PC-3 (cell line): ENCODE measurements at regions not wholly inside any gene's neighbourhood (a gene's known extent, or its start where the extent isn't known, plus 50 kb on each side); places are given as distances from the start of the nearest gene placed in this dataset.

Experiments
- ATAC-seq: fragments of 200-7000 bp; cut with Tn5 transposase; 2 replicates; pipeline ENCODE4 v1.9.1; 2020; ENCODE audit warnings: mild to moderate bottlenecking, moderate library complexity
- BruUV-seq: library from RNA; stranded (reverse); fragments of 400-500 nt; replicated peaks from 2 replicates; lab custom pipeline; 2021; lab: Mats Ljungman, UMichigan
- CTCF ChIA-PET: fragments of 300-600 bp; sonication (Branson Sonifier 250); formaldehyde crosslinking; loops from one replicate; lab custom pipeline; 2022; ENCODE audit warnings: antibody characterized with exemption; lab: Charles Lee
- POLR2A ChIA-PET: fragments of 300-600 bp; sonication (Branson Sonifier 250); formaldehyde crosslinking; loops from one replicate; lab custom pipeline; 2022; ENCODE audit warnings: antibody characterized with exemption; ENCODE audit not compliant: unreplicated experiment; lab: Charles Lee
- DNase-seq: peaks from one replicate; pipeline ENCODE4 v3.0.0-alpha.2; 2015
- H2AFZ ChIP-seq: fragments of 300-600 bp; sonication (generic); 2 replicates; pipeline ENCODE4 v1.6.0; 2016; ENCODE audit warnings: antibody characterized with exemption, low read length
- H3F3A ChIP-seq: fragments of 300-600 bp; sonication (generic); one replicate; pipeline ENCODE4 v1.6.0; 2017; ENCODE audit warnings: antibody characterized with exemption, low read length, control low read depth, mild to moderate bottlenecking; ENCODE audit not compliant: unreplicated experiment
- H3K27ac ChIP-seq: fragments of 300-600 bp; sonication (generic); 2 replicates; pipeline ENCODE4 v1.5.1; 2016; ENCODE audit warnings: mild to moderate bottlenecking, low read length
- H3K27me3 ChIP-seq: fragments of 300-600 bp; sonication (generic); 2 replicates; pipeline ENCODE4 v1.6.1; 2016; ENCODE audit warnings: low read length, mixed read lengths
- H3K36me3 ChIP-seq: fragments of 300-600 bp; sonication (generic); 2 replicates; pipeline ENCODE4 v1.6.1; 2016; ENCODE audit warnings: low read depth, mixed run types, low read length, mixed read lengths
- H3K4me1 ChIP-seq: fragments of 300-600 bp; sonication (generic); 2 replicates; pipeline ENCODE4 v1.5.1; 2016; ENCODE audit warnings: low read length; ENCODE audit not compliant: insufficient read depth
- H3K4me2 ChIP-seq: fragments of 300-600 bp; sonication (generic); 2 replicates; pipeline ENCODE4 v1.6.0; 2016; ENCODE audit warnings: low read length
- H3K4me3 ChIP-seq: fragments of 300-600 bp; sonication (generic); 2 replicates; pipeline ENCODE4 v1.5.1; 2016; ENCODE audit warnings: mild to moderate bottlenecking, low read length, mixed read lengths
- H3K79me2 ChIP-seq: fragments of 300-600 bp; sonication (generic); 2 replicates; pipeline ENCODE4 v1.6.1; 2017; ENCODE audit warnings: low read length, mixed read lengths
- H3K9ac ChIP-seq: fragments of 300-600 bp; sonication (generic); 2 replicates; pipeline ENCODE4 v1.6.0; 2016; ENCODE audit warnings: mild to moderate bottlenecking, low read length
- H3K9me2 ChIP-seq: fragments of 300-600 bp; sonication (generic); replicated peaks from 2 replicates; pipeline ENCODE4 v1.6.1; 2016; ENCODE audit warnings: mixed run types, low read length, mixed read lengths
- H3K9me3 ChIP-seq: fragments of 300-600 bp; sonication (generic); 2 replicates; pipeline ENCODE4 v1.6.1; 2016; ENCODE audit warnings: low read length, mixed read lengths
- H4K20me1 ChIP-seq: fragments of 300-600 bp; sonication (generic); 2 replicates; pipeline ENCODE4 v1.6.1; 2016; ENCODE audit warnings: low read length, mixed read lengths
- EZH2 ChIP-seq: fragments of 300-600 bp; sonication (generic); IDR thresholded peaks from one replicate; pipeline ENCODE4 v1.6.1; 2017; ENCODE audit warnings: antibody characterized with exemption, mild to moderate bottlenecking, low read length; ENCODE audit not compliant: unreplicated experiment
- EZH2phosphoT487 ChIP-seq: fragments of 300-600 bp; sonication (generic); IDR thresholded peaks from 2 replicates; pipeline ENCODE4 v1.6.1; 2018; ENCODE audit warnings: mild to moderate bottlenecking, antibody characterized with exemption, low read length, borderline replicate concordance
- intact Hi-C: fragments of 100-400 bp; cut with micrococcal nuclease; formaldehyde crosslinking; loops from 2 replicates; pipeline ENCODE4 v1.9.0; 2023
- TF ChIP-seq, protein P1 (sequence below): fragments of 300-600 bp; sonication (generic); conservative IDR thresholded peaks from 2 replicates; pipeline ENCODE4 v1.5.1; 2017; ENCODE audit warnings: antibody characterized with exemption, low read depth, mild to moderate bottlenecking, low read length

GRCh38 chr5:124040799-124041198 is 528.8 kb downstream of the CSNK1G3 start:
- ATAC-seq: no peak
- ChIA-PET POLR2A (no interaction called here), CTCF (no interaction called here)
- BruUV-seq: no TSS peak
- H3K27ac ChIP-seq: no peak overlapping the region
- no peak for DNase-seq
- TF ChIP-seq, protein P1, sequence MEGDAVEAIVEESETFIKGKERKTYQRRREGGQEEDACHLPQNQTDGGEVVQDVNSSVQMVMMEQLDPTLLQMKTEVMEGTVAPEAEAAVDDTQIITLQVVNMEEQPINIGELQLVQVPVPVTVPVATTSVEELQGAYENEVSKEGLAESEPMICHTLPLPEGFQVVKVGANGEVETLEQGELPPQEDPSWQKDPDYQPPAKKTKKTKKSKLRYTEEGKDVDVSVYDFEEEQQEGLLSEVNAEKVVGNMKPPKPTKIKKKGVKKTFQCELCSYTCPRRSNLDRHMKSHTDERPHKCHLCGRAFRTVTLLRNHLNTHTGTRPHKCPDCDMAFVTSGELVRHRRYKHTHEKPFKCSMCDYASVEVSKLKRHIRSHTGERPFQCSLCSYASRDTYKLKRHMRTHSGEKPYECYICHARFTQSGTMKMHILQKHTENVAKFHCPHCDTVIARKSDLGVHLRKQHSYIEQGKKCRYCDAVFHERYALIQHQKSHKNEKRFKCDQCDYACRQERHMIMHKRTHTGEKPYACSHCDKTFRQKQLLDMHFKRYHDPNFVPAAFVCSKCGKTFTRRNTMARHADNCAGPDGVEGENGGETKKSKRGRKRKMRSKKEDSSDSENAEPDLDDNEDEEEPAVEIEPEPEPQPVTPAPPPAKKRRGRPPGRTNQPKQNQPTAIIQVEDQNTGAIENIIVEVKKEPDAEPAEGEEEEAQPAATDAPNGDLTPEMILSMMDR: no peak
- TF ChIP-seq EZH2: no peak
- no peak for TF ChIP-seq EZH2phosphoT487
- H3K4me2 ChIP-seq: no peak overlapping the region
- H3K36me3 ChIP-seq: no peaks in the 10 kb centered on the region
- H3K27me3 ChIP-seq: no peaks in the 10 kb centered on the region
- no peaks in the 10 kb centered on the region for H4K20me1 ChIP-seq
- H3K79me2 ChIP-seq: no peaks in the 10 kb centered on the region
- H2AFZ ChIP-seq: no peak overlapping the region
- H3K9ac ChIP-seq: no peak overlapping the region
- no peaks in the 10 kb centered on the region for H3K4me1 ChIP-seq
- H3F3A ChIP-seq: no peaks in the 10 kb centered on the region
- no peak overlapping the region for H3K4me3 ChIP-seq
- no peaks in the 10 kb centered on the region for H3K9me2 ChIP-seq
- intact Hi-C loops: no loop called here
- no peaks in the 10 kb centered on the region for H3K9me3 ChIP-seq

DNA sequence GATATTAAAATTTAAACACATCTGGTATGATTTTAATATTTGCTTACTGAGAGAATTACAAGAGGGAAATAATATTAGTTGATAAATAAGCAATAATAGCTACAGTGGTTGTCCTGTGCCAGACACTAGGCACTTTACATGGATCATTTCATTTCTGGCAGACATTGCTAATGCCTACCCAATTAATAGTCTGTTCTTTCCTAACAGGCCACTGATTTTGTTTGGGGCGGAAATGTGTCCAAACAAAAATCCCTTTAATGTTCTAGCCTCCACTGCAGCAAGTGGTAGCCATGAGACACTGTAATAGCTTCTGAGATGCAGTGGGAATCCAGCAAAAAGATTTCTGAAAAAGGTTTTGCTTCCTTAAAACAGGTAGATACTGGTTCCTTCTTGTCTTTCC is 527.4 kb downstream of the CSNK1G3 start:
- intact Hi-C loops: no loop called here
- H3F3A ChIP-seq: no peaks in the 10 kb centered on the region
- BruUV-seq: no TSS peak
- no peak overlapping the region for H3K9ac ChIP-seq
- H3K4me2 ChIP-seq: no peak overlapping the region
- no peak overlapping the region for H3K4me3 ChIP-seq
- no peaks in the 10 kb centered on the region for H3K9me2 ChIP-seq
- H3K4me1 ChIP-seq: no peaks in the 10 kb centered on the region
- no peak for ATAC-seq
- H3K36me3 ChIP-seq: no peaks in the 10 kb centered on the region
- no peaks in the 10 kb centered on the region for H3K79me2 ChIP-seq
- no peak for DNase-seq
- no peak overlapping the region for H2AFZ ChIP-seq
- ChIA-PET CTCF (no interaction called here), POLR2A (no interaction called here)
- H3K9me3 ChIP-seq: no peaks in the 10 kb centered on the region
- H4K20me1 ChIP-seq: no peaks in the 10 kb centered on the region
- no peaks in the 10 kb centered on the region for H3K27me3 ChIP-seq
- no peak overlapping the region for H3K27ac ChIP-seq
- TF ChIP-seq EZH2 (no peak), EZH2phosphoT487 (no peak)
- TF ChIP-seq, protein P1: no peak

GRCh38 chr5:124036786-124037185 is 524.8 kb downstream of the CSNK1G3 start:
- H3K4me2 ChIP-seq: no peak overlapping the region
- no peak overlapping the region for H3K27ac ChIP-seq
- no peak overlapping the region for H2AFZ ChIP-seq
- POLR2A ChIA-PET: no interaction called here
- no peaks in the 10 kb centered on the region for H3K4me1 ChIP-seq
- H3K9ac ChIP-seq: no peak overlapping the region
- H3K4me3 ChIP-seq: no peak overlapping the region
- no peaks in the 10 kb centered on the region for H3K79me2 ChIP-seq
- no peaks in the 10 kb centered on the region for H4K20me1 ChIP-seq
- ATAC-seq: no peak
- H3K9me2 ChIP-seq: no peaks in the 10 kb centered on the region
- CTCF ChIA-PET: no interaction called here
- H3K36me3 ChIP-seq: no peaks in the 10 kb centered on the region
- H3K27me3 ChIP-seq: no peaks in the 10 kb centered on the region
- BruUV-seq: no TSS peak
- intact Hi-C loops: no loop called here
- no peak for TF ChIP-seq EZH2
- TF ChIP-seq, protein P1: no peak
- TF ChIP-seq EZH2phosphoT487: no peak
- no peak for DNase-seq
- H3F3A ChIP-seq: no peaks in the 10 kb centered on the region
- H3K9me3 ChIP-seq: no peaks in the 10 kb centered on the region
